IPS-20b (cell line): ENCODE measurements at regions not wholly inside any gene's neighbourhood (a gene's known extent, or its start where the extent isn't known, plus 50 kb on each side); places are given as distances from the start of the nearest gene placed in this dataset.

Experiments
- H3K27ac ChIP-seq: one replicate; pipeline ENCODE4 v1.5.1; 2013; ENCODE audit warnings: low read length
- H3K27me3 ChIP-seq: 2 replicates; pipeline ENCODE4 v1.6.1; 2013; ENCODE audit warnings: mild to moderate bottlenecking, low read length, inconsistent platforms; ENCODE audit not compliant: insufficient read depth
- H3K36me3 ChIP-seq: 2 replicates; pipeline ENCODE4 v1.6.1; 2013; ENCODE audit warnings: low read depth, mild to moderate bottlenecking, inconsistent platforms, low read length, moderate library complexity; ENCODE audit not compliant: insufficient read depth
- H3K4me1 ChIP-seq: 2 replicates; pipeline ENCODE4 v1.6.1; 2013; ENCODE audit warnings: mild to moderate bottlenecking, control low read depth, inconsistent platforms, low read length, moderate library complexity; ENCODE audit not compliant: insufficient read depth
- H3K4me3 ChIP-seq: 2 replicates; pipeline ENCODE4 v1.5.1; 2013; ENCODE audit warnings: mild to moderate bottlenecking, low read length, inconsistent platforms
- H3K9ac ChIP-seq: 2 replicates; pipeline ENCODE4 v1.6.1; 2013; ENCODE audit warnings: low read depth, mild to moderate bottlenecking, inconsistent platforms, low read length, moderate library complexity
- H3K9me3 ChIP-seq: 2 replicates; pipeline ENCODE4 v1.6.1; 2013; ENCODE audit warnings: mild to moderate bottlenecking, low read depth, low read length, inconsistent platforms; ENCODE audit not compliant: insufficient read depth

DNA sequence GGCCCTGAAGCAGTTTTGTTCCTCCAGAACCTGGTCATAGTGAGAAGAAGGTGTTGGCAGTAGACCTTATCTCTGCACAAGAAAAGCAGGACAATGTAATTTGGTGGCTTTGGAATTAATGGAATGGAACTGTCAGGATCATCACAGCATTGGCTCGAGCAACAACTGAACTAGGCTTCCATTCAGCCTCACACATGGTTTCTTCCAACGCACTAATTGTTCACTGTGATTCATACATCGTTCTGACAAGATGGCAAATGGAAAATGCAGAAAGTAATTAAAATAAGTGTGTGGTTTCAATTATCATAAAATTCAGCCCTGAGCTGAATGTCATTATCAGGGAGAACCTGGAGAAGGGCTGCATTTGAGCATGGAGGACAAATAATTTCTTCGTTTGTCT is 80.6 kb downstream of the MFSD1 start:
- Histone ChIP-seq H3K27ac (no peak overlapping the region), H3K4me3 (no peak overlapping the region), H3K27me3 (no peaks in the 10 kb centered on the region), H3K9ac (no peak overlapping the region), H3K36me3 (no peaks in the 10 kb centered on the region), H3K4me1 (no peaks in the 10 kb centered on the region), H3K9me3 (no peaks in the 10 kb centered on the region)

DNA sequence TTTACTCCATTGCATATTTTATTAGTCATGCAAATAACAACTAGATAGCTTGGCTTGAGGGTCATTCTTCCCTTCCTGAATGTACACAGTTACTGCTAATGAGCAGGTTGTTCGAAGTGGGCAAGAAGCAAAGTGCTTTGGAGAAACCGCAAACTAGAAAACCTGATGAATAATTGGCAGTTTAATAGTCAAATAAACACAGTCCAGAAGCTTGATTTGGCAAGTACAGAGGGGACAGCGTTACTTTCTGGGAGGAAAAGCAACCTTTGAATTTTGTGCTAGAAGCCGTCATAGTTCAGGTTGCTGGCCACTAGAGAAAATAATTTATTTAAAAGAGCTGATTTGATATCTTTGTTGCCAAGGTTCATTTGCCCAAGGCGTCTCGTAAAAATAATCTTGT is 94.9 kb downstream of the MFSD1 start:
- Histone ChIP-seq H3K9ac (no peak overlapping the region), H3K36me3 (no peaks in the 10 kb centered on the region), H3K4me1 (no peaks in the 10 kb centered on the region), H3K4me3 (no peak overlapping the region), H3K9me3 (no peaks in the 10 kb centered on the region), H3K27me3 (no peaks in the 10 kb centered on the region), H3K27ac (no peak overlapping the region)

DNA sequence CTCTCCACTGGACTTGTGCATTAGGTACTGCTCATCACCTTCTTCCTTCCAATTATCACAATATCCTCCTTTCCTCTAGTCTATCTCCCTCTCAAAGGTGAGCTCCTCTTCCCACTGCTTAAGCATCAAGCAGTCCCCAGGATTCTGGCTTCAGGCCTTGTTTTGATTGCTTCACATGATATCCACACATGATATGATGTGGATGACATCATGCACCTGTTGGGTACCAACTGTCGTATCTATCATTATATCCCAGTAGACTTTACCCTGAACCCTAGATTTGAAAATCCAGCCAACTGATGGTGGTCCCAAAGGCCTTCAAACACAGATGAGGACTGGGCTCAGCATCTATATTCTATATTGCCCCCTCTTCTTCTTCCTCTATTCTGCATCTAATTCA is 104.9 kb downstream of the MFSD1 start:
- peaks cover 2% of the 10 kb centered on the region; the same call in 1 of the 2 replicates for H3K4me1 ChIP-seq
- no peaks in the 10 kb centered on the region for H3K36me3 ChIP-seq

DNA sequence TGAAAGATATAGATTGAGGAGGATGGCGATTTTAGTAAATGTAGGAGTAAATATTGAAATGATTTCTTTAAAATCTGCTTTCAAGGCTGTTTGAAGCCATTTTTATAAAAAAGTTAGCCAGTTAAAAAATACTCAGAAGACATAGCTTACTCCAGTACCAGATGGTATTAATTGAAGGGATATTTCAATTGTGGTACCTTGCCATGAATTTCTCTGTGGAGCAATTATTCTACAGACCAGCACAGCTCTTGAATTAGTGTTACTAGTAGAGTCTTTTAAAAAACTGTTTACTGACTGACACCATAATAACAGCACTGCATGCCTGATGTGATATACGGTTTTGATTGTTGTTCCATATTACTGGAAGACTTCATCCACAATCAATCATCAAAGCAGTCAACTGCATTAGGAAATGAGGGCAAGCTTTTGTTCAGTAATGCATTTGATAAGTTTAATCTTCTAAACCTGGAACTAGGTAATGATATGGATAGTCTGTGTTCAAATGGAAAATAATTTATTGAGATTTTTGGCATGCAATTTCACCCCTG is 106.4 kb downstream of the MFSD1 start:
- H3K9ac ChIP-seq: no peak overlapping the region
- H3K4me1 ChIP-seq: peaks cover 2% of the 10 kb centered on the region; the same call in 1 of the 2 replicates
- no peak overlapping the region for H3K27ac ChIP-seq
- H3K36me3 ChIP-seq: no peaks in the 10 kb centered on the region
- H3K27me3 ChIP-seq: no peaks in the 10 kb centered on the region
- H3K4me3 ChIP-seq: no peak overlapping the region
- H3K9me3 ChIP-seq: no peaks in the 10 kb centered on the region

More for the DNA sequence above, 104.9 kb downstream of the MFSD1 start:
- H3K9ac ChIP-seq: no peak overlapping the region
- H3K27ac ChIP-seq: no peak overlapping the region
- H3K4me3 ChIP-seq: no peak overlapping the region
- no peaks in the 10 kb centered on the region for H3K9me3 ChIP-seq
- no peaks in the 10 kb centered on the region for H3K27me3 ChIP-seq

DNA sequence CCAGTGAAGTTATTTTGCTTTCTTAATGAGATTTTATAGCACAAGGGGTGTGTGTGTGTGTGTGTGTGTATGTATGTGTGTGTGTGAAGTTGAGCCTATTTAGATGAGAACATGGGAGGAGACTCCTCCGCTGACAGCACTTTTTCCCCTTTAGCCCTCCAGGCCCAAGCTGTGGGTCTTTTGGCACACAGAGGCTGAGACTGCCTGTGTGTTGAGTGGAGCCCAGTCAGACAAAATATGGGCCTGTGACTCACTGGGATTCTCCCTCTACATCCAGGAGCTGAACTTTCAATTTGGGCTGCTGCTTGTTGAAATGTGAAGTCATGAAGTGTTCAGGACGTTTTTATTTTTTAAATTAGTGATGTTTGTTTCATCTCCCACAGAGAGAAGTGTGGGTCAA is 108.0 kb downstream of the MFSD1 start:
- Histone ChIP-seq H3K4me1 (peaks cover 2% of the 10 kb centered on the region; the same call in 1 of the 2 replicates), H3K4me3 (no peak overlapping the region), H3K27me3 (no peaks in the 10 kb centered on the region), H3K9me3 (no peaks in the 10 kb centered on the region), H3K27ac (no peak overlapping the region), H3K9ac (no peak overlapping the region), H3K36me3 (no peaks in the 10 kb centered on the region)

DNA sequence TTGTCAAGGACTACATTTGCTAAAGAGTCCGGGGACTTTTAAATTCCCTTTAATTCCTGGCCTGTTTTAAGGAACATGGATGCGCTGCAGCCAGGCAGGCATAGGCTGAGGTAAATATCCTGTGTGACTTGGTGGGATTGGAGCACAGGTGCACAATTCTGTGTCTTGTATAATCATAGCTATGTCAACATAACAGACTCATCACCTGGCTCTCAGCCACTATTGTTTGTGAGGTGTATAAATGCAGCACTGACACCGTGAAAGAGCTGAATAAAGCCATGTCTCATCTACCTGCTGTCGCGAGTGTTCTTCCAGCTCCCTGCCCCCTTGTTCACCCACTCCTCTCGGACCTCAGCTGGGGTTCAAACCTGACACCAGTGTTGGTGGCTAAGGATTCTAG is 109.7 kb downstream of the MFSD1 start:
- Histone ChIP-seq H3K9me3 (no peaks in the 10 kb centered on the region), H3K9ac (no peak overlapping the region), H3K4me1 (peaks cover 2% of the 10 kb centered on the region; the same call in 1 of the 2 replicates), H3K27me3 (no peaks in the 10 kb centered on the region), H3K4me3 (no peak overlapping the region), H3K27ac (no peak overlapping the region), H3K36me3 (no peaks in the 10 kb centered on the region)

DNA sequence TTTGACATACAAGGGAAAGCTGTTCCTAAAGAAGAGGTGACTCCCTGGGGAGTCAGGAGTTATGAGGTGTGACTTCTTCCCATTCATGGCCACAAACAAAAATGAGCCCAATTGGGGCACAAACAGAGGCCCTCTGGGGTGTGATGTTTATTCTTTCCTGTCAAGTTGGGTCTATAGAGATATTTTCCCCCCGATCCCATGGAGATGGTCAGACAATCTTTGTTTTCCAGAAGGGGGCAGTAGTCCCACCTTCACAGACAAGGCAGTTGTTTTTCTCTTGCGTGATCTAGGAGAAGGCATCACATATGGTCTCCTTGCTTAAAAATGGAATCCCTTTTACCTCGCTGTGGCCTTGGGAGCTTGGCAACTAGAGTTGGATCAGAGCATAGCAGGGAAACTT is 110.3 kb downstream of the MFSD1 start:
- Histone ChIP-seq H3K27me3 (no peaks in the 10 kb centered on the region), H3K4me1 (peaks cover 2% of the 10 kb centered on the region; the same call in 1 of the 2 replicates), H3K9me3 (no peaks in the 10 kb centered on the region), H3K4me3 (no peak overlapping the region), H3K36me3 (no peaks in the 10 kb centered on the region), H3K27ac (no peak overlapping the region), H3K9ac (no peak overlapping the region)

DNA sequence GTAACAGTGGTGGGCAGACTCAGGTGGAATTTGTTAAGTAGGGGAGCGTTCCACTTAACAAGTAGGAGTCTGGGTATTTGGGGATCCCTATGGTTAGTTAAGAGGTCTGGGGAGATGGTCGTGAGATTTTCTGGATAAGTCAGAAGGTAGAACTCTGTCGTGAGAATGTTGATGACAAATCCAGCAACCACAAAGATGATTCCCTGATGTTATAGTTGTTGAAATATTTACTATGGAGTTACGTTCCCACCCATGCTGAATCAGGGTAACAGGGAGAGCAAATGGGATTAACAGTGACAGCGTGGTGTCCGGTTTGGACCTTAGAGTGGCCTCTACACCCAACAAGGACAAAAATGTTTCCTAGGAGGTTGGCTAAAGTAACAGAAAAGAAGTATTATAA is 110.8 kb downstream of the MFSD1 start:
- Histone ChIP-seq H3K9me3 (no peaks in the 10 kb centered on the region), H3K9ac (no peak overlapping the region), H3K27me3 (no peaks in the 10 kb centered on the region), H3K4me1 (no peaks in the 10 kb centered on the region), H3K36me3 (no peaks in the 10 kb centered on the region), H3K27ac (no peak overlapping the region), H3K4me3 (no peak overlapping the region)

DNA sequence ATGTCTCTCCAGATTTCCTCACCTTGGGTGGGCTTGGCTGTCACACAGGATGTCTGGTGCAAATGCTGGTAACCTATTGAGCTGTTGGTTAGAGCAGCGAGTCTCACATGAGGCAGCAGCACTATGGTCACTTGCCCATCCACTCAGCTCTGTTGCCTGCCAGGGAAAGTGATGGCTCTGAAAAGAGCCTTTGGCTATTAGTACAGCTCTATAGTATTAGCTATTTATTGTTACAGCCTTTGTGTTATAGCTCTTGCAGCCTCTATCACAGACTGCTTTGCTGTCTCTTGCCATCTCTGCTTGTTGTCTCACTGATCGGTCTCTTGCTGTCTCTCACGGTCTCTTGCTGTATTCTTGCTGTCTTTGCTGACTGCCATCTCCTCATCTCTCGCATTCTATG is 114.3 kb downstream of the MFSD1 start:
- H3K27ac ChIP-seq: no peak overlapping the region
- no peaks in the 10 kb centered on the region for H3K27me3 ChIP-seq
- H3K36me3 ChIP-seq: no peaks in the 10 kb centered on the region
- no peaks in the 10 kb centered on the region for H3K4me1 ChIP-seq
- no peak overlapping the region for H3K9ac ChIP-seq
- H3K4me3 ChIP-seq: no peak overlapping the region
- H3K9me3 ChIP-seq: no peaks in the 10 kb centered on the region

DNA sequence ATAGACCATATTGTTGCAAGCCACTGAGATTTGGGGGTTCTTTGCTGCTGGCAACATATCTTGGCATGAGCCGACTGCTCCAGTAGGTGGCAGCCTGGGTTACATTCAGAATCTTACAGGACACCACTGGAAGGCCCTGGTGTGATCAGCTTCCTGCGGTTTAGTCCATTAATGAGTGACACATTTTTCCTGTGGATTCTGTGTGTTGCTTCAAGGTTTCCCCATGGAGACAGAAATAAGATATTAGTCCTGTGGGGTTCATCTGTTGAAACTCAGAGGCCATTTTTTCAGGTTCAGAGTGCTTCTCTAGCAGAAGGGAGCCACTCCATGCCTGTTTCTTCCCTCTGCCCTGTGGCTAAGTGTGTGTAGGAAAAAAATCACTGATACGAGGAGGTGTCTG is 116.2 kb downstream of the MFSD1 start:
- no peak overlapping the region for H3K4me3 ChIP-seq
- no peaks in the 10 kb centered on the region for H3K4me1 ChIP-seq
- no peak overlapping the region for H3K27ac ChIP-seq
- no peaks in the 10 kb centered on the region for H3K27me3 ChIP-seq
- H3K9ac ChIP-seq: no peak overlapping the region
- H3K36me3 ChIP-seq: no peaks in the 10 kb centered on the region
- no peaks in the 10 kb centered on the region for H3K9me3 ChIP-seq

DNA sequence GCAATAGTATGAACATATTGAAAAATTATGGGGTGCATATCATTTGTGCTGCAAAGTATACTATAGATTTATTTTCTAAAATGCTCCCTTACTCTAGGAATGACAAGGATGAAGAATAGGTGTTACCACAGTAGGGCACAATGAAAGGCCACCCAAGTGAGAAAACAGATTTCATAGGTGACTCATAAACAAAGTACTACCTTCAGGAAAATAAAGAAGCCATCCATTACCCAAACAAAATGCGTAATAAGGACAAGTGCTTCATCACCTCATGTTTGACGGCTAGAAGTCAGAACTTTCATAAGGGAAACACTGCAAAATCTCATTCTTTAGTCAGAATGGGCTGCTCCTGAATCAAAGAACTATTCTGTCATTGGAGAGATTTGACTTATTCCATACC is 116.6 kb downstream of the MFSD1 start:
- Histone ChIP-seq H3K27ac (no peak overlapping the region), H3K9ac (no peak overlapping the region), H3K9me3 (no peaks in the 10 kb centered on the region), H3K4me1 (no peaks in the 10 kb centered on the region), H3K36me3 (no peaks in the 10 kb centered on the region), H3K4me3 (no peak overlapping the region), H3K27me3 (no peaks in the 10 kb centered on the region)

DNA sequence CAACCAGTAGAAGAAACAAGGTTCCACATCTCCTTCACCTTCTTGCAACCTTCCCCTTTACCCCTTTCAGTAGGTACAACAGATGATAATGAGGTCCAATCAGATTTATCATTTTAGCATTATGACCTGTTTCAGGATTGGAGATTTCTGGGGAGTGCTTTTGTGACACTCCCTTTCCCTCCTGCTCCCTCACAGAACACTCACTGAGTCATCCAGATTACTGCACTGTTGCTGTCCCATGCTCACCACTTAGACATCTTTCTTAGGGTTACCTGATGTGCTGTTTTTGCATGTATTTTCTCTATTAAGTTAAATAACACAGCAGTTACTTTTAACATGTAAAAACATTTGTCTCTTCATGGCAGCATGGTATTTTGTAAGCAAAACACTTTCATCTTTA is 118.5 kb downstream of the MFSD1 start:
- Histone ChIP-seq H3K4me1 (no peaks in the 10 kb centered on the region), H3K27ac (no peak overlapping the region), H3K9me3 (no peaks in the 10 kb centered on the region), H3K4me3 (no peak overlapping the region), H3K9ac (no peak overlapping the region), H3K36me3 (no peaks in the 10 kb centered on the region), H3K27me3 (no peaks in the 10 kb centered on the region)
